ENCODE measurements at regions not wholly inside any gene's neighbourhood (a gene's known extent, or its start where the extent isn't known, plus 50 kb on each side); places are given as distances from the start of the nearest gene placed in this dataset.
"Not testable (repeated sequence)": the region's sequence is repeated elsewhere in the genome, so short reads cannot be mapped to it uniquely, and the experiment has no call there.

DNA sequence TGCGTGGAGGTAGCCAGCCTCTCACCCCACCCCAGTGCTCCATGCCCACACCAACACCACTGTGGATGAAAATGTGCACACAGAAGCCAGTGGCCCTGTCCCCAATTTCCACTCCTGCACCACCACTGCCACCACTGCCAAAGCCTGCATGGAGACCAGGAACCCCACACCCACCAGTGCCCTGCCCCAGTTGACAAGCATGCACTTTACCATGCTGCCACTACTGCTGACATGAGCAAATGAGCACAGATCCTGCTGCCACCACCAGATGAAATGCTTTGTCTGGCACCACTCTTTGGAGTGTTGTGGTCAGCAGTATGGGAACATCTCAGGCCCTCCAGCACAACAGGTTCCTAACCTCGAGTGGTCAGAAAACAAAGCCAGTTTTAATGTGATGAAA, 104.1 kb downstream of the ATXN7L3B start:
- Mint-ChIP-seq H3K27ac (no peak overlapping the region), H3K4me3 (no peak overlapping the region), H3K27me3 (no peaks in the 10 kb centered on the region), H3K9me3 (ENCODE audit: low read depth) (no peaks in the 10 kb centered on the region), H3K4me1 (no peaks in the 10 kb centered on the region), H3K36me3 (no peaks in the 10 kb centered on the region)
- ATAC-seq (no peak), DNase-seq (no peak)
- CTCF ChIA-PET, result no interaction called here

DNA sequence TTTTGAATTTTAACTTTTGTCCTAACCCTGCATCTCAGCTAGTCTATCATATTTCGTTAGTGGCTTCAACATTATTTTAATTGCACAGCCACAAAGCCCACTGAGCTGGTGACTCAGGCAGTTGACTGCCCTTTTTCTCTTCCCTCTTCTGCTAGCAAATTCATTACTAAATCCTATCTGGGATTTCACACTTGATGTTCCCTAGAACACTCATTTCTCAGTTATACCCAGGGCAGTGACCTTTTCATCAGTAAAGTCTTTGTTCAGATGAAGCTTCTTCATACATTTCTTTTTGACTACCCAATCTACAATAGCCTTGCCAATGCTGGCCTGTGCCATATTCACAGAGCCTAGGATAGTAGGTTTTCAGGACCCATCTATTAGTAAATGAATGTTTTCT, 107.0 kb downstream of the ATXN7L3B start:
- DNase-seq (no peak), ATAC-seq (no peak)
- Mint-ChIP-seq H3K36me3 (no peaks in the 10 kb centered on the region), H3K4me1 (no peaks in the 10 kb centered on the region), H3K27ac (no peak overlapping the region), H3K9me3 (ENCODE audit: low read depth) (no peaks in the 10 kb centered on the region), H3K4me3 (no peak overlapping the region), H3K27me3 (no peaks in the 10 kb centered on the region)
- CTCF ChIA-PET, result no interaction called here

DNA sequence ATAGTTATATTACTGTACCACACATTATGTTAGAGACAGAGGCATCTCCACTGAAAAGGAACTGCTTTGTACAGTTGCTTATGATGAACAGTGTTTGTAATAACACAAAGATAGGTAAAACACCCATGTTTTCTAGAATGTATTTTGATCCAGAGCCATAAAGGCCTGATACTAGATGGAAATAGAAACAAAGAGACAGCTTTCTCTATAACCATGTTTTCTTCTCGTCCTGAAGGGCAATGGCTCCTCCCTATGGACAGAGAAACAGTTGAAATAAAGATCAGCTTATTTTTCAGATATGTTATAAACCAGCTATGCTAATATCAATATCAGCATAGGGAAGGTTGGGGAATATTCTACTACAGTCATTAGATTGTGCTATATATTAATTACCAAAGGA, 109.2 kb downstream of the ATXN7L3B start:
- Mint-ChIP-seq H3K36me3 (no peaks in the 10 kb centered on the region), H3K27ac (no peak overlapping the region), H3K4me3 (no peak overlapping the region), H3K4me1 (no peaks in the 10 kb centered on the region), H3K27me3 (no peaks in the 10 kb centered on the region), H3K9me3 (ENCODE audit: low read depth) (no peaks in the 10 kb centered on the region)
- DNase-seq (no peak), ATAC-seq (no peak)
- CTCF ChIA-PET, result interaction anchor here (1.4 kb wide), 1 partner anchor 14 kb away, joined by 3 read pairs; no protein-coding TSS in a partner anchor

DNA sequence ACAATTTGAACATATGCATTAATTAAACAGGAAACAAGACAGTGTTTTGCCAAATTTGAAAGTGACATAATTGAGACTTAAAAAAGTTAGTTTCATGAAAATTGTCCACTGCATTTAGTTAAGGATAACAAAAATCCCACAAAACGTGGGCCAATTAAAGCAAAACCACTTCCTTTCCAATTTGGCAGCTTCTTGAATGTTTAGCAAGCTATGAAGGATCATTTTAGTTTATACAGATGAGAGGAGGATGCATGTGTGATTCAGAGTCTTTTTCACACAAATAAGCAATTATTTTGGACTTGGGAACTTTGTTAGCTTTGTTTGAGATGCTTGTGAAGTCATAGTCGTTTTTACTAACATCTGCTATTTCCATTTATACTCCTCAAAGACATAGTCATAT, 109.6 kb downstream of the ATXN7L3B start:
- DNase-seq, result no peak
- no peak for ATAC-seq
- no peaks in the 10 kb centered on the region for H3K27me3 Mint-ChIP-seq
- no peak overlapping the region for H3K4me3 Mint-ChIP-seq
- H3K36me3 Mint-ChIP-seq, result no peaks in the 10 kb centered on the region
- no peaks in the 10 kb centered on the region for H3K9me3 Mint-ChIP-seq (ENCODE audit: low read depth)
- H3K4me1 Mint-ChIP-seq, result no peaks in the 10 kb centered on the region
- CTCF ChIA-PET, result interaction anchor here (1.4 kb wide), 1 partner anchor 13 kb away, joined by 3 read pairs; no protein-coding TSS in a partner anchor
- no peak overlapping the region for H3K27ac Mint-ChIP-seq

DNA sequence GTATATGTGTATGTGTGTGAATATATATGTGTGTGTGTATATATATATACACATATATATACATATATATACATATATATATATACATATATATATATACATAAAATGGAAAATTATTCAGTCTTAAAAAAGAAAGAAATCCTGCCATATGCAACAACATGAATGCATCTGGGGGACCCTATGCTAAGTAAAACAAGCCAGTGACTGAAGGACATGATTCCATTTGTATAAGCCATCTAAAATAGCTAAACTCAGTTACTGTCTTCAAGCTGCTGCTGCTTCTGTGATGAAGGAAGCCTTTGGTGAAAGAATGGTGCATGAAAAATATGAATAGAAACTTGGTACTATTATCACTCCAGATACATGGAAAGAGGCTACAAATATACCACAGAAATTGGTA, 118.6 kb downstream of the ATXN7L3B start:
- CTCF ChIA-PET, result no interaction called here

DNA sequence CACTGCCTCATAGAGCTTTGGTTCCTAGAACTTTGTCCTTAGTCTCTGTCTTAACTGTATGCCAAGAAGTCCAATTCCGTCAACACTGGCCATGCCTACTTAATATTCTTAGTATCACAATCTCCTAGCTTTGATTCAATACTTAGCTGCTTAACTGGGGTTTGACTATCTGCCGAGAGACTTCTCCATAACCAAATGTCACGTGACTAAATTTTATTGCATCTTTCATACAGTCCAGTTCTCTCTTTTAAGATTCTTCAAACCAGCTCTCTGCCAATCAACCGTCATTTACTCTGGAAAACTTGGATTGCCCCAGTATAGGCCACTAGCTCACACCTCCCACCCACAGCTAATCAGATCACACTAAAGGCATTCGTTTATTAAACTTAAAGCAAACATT, 122.8 kb downstream of the ATXN7L3B start:
- DNase-seq (no peak), ATAC-seq (no peak)
- Mint-ChIP-seq H3K4me3 (no peak overlapping the region), H3K9me3 (ENCODE audit: low read depth) (no peaks in the 10 kb centered on the region), H3K27ac (no peak overlapping the region), H3K36me3 (no peaks in the 10 kb centered on the region), H3K4me1 (no peaks in the 10 kb centered on the region), H3K27me3 (no peaks in the 10 kb centered on the region)
- CTCF ChIA-PET, result interaction anchor here (1.0 kb wide), 1 partner anchor 13 kb away, joined by 3 read pairs; no protein-coding TSS in a partner anchor

More for the DNA sequence above, 118.6 kb downstream of the ATXN7L3B start:
- Mint-ChIP-seq H3K27ac (no peak overlapping the region), H3K27me3 (no peaks in the 10 kb centered on the region), H3K4me3 (no peak overlapping the region), H3K36me3 (no peaks in the 10 kb centered on the region), H3K4me1 (no peaks in the 10 kb centered on the region), H3K9me3 (ENCODE audit: low read depth) (no peaks in the 10 kb centered on the region)
- no peak for ATAC-seq
- no peak for DNase-seq

DNA sequence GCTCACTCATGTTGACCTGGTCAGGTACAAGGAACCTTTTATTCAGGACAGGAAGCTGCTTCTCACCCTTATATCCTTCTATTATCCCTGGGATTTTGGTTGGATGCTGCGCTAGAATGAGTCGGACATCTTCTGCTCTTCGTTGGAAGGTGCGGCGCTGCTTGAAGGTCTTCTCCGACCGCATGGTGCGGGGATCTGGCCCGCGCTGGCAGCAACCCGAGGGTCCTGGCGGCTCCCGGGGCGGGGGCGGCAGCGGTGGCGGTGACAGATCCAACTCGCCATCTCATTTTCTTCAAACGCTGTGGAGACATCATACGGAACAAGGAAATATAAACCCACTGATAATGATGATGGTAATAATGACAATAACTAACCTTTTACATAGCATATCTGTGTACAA, 126.3 kb downstream of the ATXN7L3B start:
- no peak for ATAC-seq
- Mint-ChIP-seq H3K36me3 (no peaks in the 10 kb centered on the region), H3K4me3 (no peak overlapping the region), H3K4me1 (no peaks in the 10 kb centered on the region), H3K9me3 (ENCODE audit: low read depth) (no peaks in the 10 kb centered on the region), H3K27me3 (no peaks in the 10 kb centered on the region), H3K27ac (no peak overlapping the region)
- no peak for DNase-seq
- CTCF ChIA-PET, result no interaction called here

DNA sequence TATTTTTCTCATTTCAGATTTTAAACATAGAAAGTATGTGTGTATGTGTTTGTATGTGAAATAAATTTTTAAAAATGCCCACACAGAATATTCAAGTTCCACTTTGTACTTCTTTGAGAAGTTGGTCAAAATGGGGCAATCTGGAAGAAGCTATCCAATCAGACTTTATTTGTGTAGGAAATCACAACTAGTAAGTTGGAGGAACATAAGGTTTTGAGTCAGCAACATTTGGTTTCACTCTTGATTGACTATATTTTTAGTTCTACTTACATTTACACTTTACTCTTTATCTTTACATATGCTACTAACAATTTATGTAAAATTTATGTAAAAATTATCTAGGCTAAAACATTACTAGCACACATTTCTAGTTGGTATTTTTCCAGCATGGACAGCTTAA, 128.1 kb downstream of the ATXN7L3B start:
- Mint-ChIP-seq H3K27ac (no peak overlapping the region), H3K4me3 (no peak overlapping the region), H3K9me3 (ENCODE audit: low read depth) (no peaks in the 10 kb centered on the region), H3K27me3 (no peaks in the 10 kb centered on the region), H3K4me1 (no peaks in the 10 kb centered on the region), H3K36me3 (no peaks in the 10 kb centered on the region)
- ATAC-seq (no peak), DNase-seq (no peak)
- CTCF ChIA-PET, result no interaction called here

DNA sequence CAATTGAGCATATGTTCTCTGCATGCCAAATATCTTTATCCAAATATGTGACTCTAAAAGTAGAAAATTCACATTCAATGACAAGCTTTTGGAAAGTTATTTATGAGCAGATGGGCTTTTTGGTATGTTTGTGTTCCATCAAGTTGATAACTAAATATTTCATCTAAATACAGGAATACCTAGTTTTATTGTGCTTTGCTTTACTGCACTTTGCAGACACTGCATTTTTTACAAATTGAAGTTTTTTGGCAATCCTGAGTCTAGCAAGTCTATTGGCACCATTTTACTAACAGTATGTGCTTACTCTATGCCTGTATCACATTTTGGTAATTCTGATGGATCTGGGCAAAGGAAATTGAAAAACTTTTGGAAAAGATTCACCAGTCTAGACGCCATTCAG, 133.8 kb downstream of the ATXN7L3B start:
- no peaks in the 10 kb centered on the region for H3K4me1 Mint-ChIP-seq
- no peak overlapping the region for H3K27ac Mint-ChIP-seq
- no peaks in the 10 kb centered on the region for H3K36me3 Mint-ChIP-seq
- no peaks in the 10 kb centered on the region for H3K27me3 Mint-ChIP-seq
- no peak for ATAC-seq
- CTCF ChIA-PET, result no interaction called here
- DNase-seq, result no peak
- no peak overlapping the region for H3K4me3 Mint-ChIP-seq
- no peaks in the 10 kb centered on the region for H3K9me3 Mint-ChIP-seq (ENCODE audit: low read depth)

DNA sequence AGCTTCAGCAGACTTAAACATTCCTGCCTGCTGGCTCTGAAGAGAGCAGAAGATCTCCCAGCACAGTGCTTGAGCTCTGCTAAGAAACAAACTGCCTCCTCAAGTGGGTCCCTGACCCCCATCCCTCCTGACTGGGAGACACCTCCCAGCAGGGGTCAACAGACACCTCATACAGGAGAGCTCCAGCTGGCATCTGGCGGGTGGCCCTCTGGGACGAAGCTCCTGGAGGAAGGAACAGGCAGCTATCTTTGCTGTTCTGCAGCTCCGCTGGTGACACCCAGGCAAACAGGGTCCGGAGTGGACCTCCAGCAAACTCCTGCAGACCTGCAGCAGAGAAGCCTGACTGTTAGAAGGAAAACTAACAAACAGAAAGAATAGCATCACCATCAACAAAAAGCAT, 139.3 kb downstream of the ATXN7L3B start:
- H3K36me3 Mint-ChIP-seq; H3K27me3 Mint-ChIP-seq; H3K27ac Mint-ChIP-seq; H3K9me3 Mint-ChIP-seq (ENCODE audit: low read depth); H3K4me3 Mint-ChIP-seq; DNase-seq; ATAC-seq; CTCF ChIA-PET; H3K4me1 Mint-ChIP-seq: not testable (repeated sequence)

DNA sequence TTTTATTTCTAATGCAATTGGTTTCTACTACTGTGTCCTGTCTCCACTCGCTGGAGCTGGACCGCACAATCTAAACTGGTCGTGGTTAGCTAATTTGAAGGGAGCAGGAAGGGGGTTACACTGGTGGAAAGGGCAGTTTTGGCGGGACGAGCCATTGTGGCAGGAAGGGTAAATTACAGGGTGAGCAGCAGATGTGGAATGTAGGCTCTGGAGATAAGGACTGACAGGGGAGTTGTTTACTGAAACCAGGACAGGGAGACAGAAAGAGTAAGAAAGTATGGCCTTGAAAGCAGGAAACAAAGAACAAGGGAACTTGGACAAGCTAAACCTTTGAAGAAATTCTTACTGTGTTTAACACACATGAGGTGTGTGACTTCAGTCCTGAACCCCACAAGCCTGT, 147.8 kb downstream of the ATXN7L3B start:
- no peak for ATAC-seq
- Mint-ChIP-seq H3K4me1 (no peaks in the 10 kb centered on the region), H3K36me3 (no peaks in the 10 kb centered on the region), H3K27me3 (peaks cover 5% of the 10 kb centered on the region), H3K27ac (no peak overlapping the region), H3K9me3 (ENCODE audit: low read depth) (no peaks in the 10 kb centered on the region), H3K4me3 (no peak overlapping the region)
- DNase-seq, result no peak
- CTCF ChIA-PET, result no interaction called here

DNA sequence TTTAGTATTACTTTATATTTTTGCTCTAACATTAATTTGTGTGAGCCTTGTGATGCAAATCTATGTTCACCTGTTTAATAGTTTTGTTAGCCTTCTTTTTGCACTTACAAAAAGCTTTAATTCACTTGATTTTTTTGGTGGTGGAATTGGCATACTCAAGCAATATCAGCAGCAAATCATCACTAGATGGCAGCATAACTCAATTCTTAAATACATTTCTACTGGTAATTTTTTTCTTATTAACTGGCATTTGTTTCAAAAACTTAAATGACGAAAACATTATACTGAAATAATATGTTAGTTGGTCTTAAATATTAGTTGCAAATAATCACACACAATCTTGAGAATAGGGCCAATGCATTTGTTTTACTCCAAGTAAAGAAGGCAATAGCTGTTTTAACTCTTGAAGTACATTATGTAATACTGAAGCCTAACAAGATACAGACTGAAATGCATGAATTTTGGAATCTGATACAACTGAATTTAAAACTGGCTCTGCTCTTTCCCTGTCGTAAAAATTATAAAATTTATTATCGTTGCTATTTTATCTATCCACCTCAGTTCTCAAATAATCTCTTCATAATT, 151.5 kb downstream of the ATXN7L3B start:
- DNase-seq, result no peak
- CTCF ChIA-PET, result interaction anchor here (1.1 to 1.3 kb wide), 3 partner anchors 231 to 640 kb away, joined by 3 to 4 read pairs (median 3); no protein-coding TSS in a partner anchor

DNA sequence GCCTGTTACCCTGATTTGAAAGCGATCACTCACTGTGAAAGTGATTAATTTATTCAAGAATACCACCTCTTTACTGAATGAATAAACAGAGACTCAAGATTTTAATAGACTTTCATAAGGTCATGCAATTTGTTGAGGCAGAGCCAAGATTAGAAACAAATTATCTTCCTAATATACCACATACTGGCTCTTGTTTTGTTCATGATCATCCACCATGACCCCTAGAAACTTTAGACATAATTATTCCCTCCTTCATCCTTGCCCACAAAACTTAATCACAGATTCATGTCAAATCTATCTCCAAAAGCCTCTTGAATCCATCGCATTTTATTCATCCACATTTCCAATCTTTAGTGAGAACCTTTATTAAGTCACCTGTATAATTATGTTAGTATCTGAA, 152.3 kb downstream of the ATXN7L3B start:
- H3K9me3 Mint-ChIP-seq (ENCODE audit: low read depth), result no peaks in the 10 kb centered on the region
- no peak overlapping the region for H3K4me3 Mint-ChIP-seq
- ATAC-seq, result no peak
- no peak for DNase-seq
- no peaks in the 10 kb centered on the region for H3K36me3 Mint-ChIP-seq
- CTCF ChIA-PET, result interaction anchor here (1.1 to 1.3 kb wide), 2 partner anchors 230 to 639 kb away, joined by 3 read pairs; no protein-coding TSS in a partner anchor
- peaks cover 2% of the 10 kb centered on the region for H3K27me3 Mint-ChIP-seq
- H3K27ac Mint-ChIP-seq, result no peak overlapping the region
- H3K4me1 Mint-ChIP-seq, result no peaks in the 10 kb centered on the region

More for the DNA sequence above, 151.5 kb downstream of the ATXN7L3B start:
- no peaks in the 10 kb centered on the region for H3K9me3 Mint-ChIP-seq (ENCODE audit: low read depth)
- no peak overlapping the region for H3K4me3 Mint-ChIP-seq
- no peaks in the 10 kb centered on the region for H3K36me3 Mint-ChIP-seq
- H3K27ac Mint-ChIP-seq, result no peak overlapping the region
- H3K27me3 Mint-ChIP-seq, result peaks cover 5% of the 10 kb centered on the region
- no peaks in the 10 kb centered on the region for H3K4me1 Mint-ChIP-seq
- no peak for ATAC-seq

DNA sequence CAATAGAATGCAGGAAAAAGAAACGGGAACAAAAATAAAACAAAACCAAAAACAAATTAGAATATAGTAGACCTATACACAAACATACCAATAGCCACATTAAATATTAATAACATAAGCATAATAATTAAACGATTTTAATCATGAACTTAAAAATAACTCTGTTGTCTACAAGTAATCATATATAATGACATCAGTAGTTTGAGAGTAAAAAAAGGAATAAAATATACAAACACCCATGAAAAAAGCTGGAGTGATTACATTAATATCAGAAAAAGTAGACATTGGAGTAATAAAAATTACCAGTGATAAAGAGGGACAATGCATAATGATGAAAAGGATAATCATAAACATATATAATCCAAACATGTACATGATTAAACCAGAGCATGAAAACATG, 181.8 kb downstream of the ATXN7L3B start:
- DNase-seq (no peak), ATAC-seq (no peak)
- no peaks in the 10 kb centered on the region for H3K36me3 Mint-ChIP-seq
- no peak overlapping the region for H3K27ac Mint-ChIP-seq
- H3K4me3 Mint-ChIP-seq, result no peak overlapping the region
- no peaks in the 10 kb centered on the region for H3K27me3 Mint-ChIP-seq
- CTCF ChIA-PET, result no interaction called here
- H3K4me1 Mint-ChIP-seq, result no peaks in the 10 kb centered on the region
- no peaks in the 10 kb centered on the region for H3K9me3 Mint-ChIP-seq (ENCODE audit: low read depth)

DNA sequence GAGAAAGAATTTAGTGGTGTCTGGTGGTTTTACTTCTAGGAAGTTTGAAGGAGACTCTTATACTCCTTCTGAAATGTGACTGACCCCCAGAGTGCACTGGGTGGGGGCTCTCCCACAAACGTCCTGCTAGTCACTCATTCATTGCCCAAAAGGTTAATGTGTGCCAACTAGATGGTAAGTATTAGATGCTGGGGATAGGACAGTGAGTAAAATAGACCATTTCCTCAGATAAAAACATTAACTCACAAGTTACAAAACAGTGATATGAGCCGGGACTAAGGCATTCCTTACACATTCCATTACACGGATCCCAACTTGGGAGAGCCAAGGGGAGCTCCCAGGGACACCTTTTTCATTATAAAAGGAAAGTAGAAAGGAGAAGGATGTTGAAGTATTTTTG, 185.1 kb downstream of the ATXN7L3B start:
- ATAC-seq (no peak), DNase-seq (no peak)
- no peak overlapping the region for H3K4me3 Mint-ChIP-seq
- H3K36me3 Mint-ChIP-seq, result no peaks in the 10 kb centered on the region
- no peaks in the 10 kb centered on the region for H3K27me3 Mint-ChIP-seq
- no peaks in the 10 kb centered on the region for H3K9me3 Mint-ChIP-seq (ENCODE audit: low read depth)
- CTCF ChIA-PET, result no interaction called here
- no peaks in the 10 kb centered on the region for H3K4me1 Mint-ChIP-seq
- no peak overlapping the region for H3K27ac Mint-ChIP-seq
